IPS-15b (cell line): ENCODE measurements at regions not wholly inside any gene's neighbourhood (a gene's known extent, or its start where the extent isn't known, plus 50 kb on each side); places are given as distances from the start of the nearest gene placed in this dataset.

Source experiments
- H3K27me3 ChIP-seq: one replicate; pipeline ENCODE4 v1.6.1; 2013; ENCODE audit warnings: low read length; ENCODE audit not compliant: control insufficient read depth, insufficient read depth
- H3K36me3 ChIP-seq: one replicate; pipeline ENCODE4 v1.6.1; 2013; ENCODE audit warnings: low read length; ENCODE audit not compliant: control insufficient read depth, insufficient read depth
- H3K4me1 ChIP-seq: one replicate; pipeline ENCODE4 v1.6.1; 2013; ENCODE audit warnings: mild to moderate bottlenecking, low read length; ENCODE audit not compliant: control insufficient read depth, insufficient read depth
- H3K4me3 ChIP-seq: one replicate; pipeline ENCODE4 v1.5.1; 2013; ENCODE audit warnings: low read depth, low read length
- H3K9ac ChIP-seq: one replicate; pipeline ENCODE4 v1.6.1; 2013; ENCODE audit warnings: low read depth, mild to moderate bottlenecking, low read length
- H3K9me3 ChIP-seq: one replicate; pipeline ENCODE4 v1.6.1; 2013; ENCODE audit warnings: mild to moderate bottlenecking, low read length; ENCODE audit not compliant: control insufficient read depth, insufficient read depth

DNA sequence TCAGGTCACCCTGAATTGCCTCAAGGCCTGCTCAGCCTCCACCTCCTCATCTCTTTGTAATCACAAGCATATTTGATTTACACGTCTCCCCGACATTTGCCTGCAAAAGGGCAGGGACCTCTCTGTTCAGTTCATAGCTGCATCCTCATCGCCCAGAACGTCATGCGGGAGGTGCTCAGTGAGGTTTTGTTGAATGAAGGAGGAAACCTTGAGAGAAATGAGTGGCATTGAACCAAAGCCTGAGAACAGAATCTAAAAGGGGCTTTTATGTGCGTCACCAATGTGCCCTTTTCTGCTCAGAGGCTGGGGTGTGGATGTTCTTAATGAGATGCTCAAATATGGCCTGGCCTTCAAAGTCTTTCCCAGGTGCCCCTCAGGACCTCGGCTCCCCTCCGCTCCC is 50.0 kb upstream of the LHX5 start:
- Histone ChIP-seq H3K9ac (no peak overlapping the region), H3K4me3 (no peak overlapping the region), H3K9me3 (no peaks in the 10 kb centered on the region), H3K36me3 (no peaks in the 10 kb centered on the region), H3K27me3 (peaks cover 35% of the 10 kb centered on the region), H3K4me1 (peaks cover 5% of the 10 kb centered on the region)
